Kidney tubule cell (primary cell): ENCODE measurements at regions not wholly inside any gene's neighbourhood (a gene's known extent, or its start where the extent isn't known, plus 50 kb on each side); places are given as distances from the start of the nearest gene placed in this dataset.
A peak's percentile ranks its signal among the peaks of the same experiment; 100 is the strongest.
"Not testable (repeated sequence)": the region's sequence is repeated elsewhere in the genome, so short reads cannot be mapped to it uniquely, and the experiment has no call there.

Experiments
- DNase-seq: peaks from one replicate; pipeline ENCODE4 v3.0.0-alpha.2; 2018; ENCODE audit warnings: low spot score

DNA sequence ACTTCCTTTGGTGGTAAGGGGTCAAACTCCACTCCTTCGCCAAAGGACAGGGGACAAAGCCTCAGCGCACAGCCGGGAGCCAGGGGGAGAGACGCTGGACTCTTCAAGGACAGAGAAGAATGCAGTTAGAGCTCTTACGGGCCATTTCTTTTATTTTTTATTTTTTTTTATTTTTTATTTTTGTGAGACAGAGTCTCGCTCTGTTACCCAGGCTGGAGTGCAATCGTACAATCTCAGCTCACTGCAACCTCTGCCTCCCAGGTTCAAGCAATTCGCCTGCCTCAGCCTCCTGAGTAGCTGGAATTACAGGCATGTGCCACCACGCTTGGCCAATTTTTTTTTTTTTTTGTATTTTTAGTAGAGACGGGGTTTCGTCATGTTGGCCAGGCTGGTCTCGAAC lies 93.2 kb upstream of the RPH3AL start, which contains the start of gene RFLNB:
Gene RFLNB, minus strand, starts transcription at position 101 of the 400 bp plus-strand sequence.
- not testable (repeated sequence) for DNase-seq

DNA sequence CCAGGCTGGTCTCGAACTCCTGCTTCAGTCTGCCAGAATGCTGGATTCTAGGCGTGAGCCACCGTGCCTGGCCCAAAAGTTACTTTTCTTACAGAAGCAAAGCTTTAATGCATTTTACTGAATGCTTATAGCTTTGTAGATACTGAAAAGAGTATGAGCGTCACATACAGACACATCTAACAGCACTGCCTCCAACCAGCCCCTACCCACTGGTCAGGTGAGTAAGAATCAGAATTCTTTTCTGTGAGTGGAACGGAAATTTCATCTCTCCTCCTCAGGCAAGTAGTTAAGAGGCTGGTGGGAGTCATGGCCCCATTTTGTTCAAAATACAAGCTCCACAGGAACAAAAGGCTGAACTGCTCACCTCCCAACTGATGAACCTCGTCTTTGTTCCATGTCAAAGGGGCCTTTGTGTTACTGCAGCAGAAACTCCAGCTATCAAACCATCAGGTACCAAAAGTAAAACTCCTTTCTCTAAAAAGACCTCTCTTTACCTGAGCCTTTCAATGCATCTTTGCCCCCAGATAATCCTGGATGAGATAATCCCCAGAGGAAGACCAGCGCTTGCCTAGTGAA lies 92.4 kb upstream of the RPH3AL start:
- DNase-seq = no peak

DNA sequence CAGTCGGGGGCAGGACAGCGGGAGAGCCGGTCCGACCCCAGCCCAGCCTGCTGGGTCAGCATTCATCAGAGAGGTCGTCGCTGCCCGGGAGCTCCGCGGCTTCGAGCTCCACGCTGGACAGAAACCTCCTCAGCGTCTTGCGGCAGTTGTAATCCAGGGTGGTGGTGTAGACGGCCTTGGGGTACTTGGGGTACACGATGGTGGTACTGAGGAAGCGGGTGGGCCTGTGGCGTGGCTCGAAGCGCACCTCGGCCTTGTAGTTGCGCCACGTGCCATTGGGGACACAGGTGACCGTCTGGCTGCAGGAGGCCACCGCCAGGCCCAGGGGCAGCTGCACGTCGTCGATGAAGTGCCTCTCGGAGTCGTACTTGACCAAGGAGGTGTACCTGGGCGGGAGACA lies 90.5 kb upstream of the RPH3AL start:
- no peak for DNase-seq

DNA sequence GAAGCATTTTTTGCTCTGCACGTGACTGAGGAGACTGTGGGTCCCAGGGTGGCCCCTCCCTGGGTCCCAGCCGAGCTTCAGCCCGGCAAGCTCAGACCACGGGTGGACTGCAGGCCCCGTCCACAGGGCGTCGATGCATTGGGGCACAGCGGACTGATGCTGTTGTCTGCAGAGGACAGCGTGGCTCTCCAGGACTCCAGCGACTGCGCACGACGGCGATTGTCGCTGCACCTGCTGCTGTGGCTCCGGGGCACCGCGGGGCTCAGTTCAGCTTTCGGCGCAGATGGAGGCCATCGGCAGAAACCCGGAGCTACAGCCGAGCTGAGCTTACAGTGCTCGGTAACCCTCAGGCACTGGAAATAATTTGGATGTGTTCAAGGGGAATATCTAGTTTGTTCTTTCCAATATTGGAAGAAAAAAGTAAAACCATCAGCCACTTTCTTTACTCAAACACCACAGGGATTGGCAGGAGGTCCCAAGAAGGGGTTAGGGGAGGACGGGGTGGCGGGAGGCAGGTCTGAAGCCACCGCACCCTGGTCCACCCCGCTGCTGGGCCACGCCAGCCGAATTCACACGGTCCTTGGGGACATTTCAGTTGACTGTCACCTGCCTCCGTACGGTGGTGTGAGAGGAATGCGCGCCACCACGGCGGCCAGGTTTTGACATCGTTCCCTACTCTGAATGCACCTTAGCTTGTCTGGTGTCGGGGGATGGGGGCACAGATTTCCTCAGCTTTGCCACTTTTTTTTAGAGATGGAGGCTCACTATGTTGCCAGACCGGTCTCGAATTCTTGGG lies 88.7 kb upstream of the RPH3AL start:
- DNase-seq = no peak

GRCh38 chr17:438191-438590 lies 85.6 kb upstream of the RPH3AL start:
- DNase-seq = no peak

DNA sequence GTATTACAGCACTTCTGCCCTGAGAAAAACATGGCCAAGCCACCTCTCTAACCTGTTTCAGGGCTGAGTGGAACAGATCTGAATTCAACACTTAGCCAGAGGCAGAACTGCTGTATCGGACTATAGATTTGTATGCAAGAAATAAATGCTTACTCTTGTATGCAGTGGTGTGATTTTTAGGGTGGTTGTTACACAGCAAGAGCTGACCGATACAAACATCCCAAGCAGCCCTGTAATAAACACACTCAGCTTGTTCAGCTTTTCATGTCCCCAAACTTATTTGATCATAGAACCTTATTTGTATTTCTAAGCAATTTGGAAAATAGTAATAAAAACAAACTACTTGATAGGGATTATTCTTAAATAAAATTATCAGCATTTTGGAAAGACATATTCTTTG lies 84.9 kb upstream of the RPH3AL start:
- no peak for DNase-seq

DNA sequence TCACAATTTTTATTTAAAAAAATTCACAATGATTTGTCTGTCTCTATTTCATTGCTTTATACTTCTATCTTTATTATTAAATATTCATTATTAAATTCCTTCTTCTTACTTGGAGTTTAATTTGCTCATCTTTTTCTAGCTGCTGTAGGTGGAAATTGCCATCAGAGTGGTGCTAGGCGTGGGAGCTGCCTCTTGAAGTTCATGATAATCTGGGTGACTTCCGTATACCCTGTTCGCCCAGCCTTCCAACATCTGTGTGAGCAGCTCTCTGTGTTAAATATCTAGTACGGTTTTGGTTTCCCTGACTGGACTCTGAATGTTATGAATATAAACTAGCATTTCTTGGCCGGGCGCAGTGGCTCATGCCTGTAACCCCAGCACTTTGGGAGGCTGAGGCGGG lies 84.0 kb upstream of the RPH3AL start:
- no peak for DNase-seq

DNA sequence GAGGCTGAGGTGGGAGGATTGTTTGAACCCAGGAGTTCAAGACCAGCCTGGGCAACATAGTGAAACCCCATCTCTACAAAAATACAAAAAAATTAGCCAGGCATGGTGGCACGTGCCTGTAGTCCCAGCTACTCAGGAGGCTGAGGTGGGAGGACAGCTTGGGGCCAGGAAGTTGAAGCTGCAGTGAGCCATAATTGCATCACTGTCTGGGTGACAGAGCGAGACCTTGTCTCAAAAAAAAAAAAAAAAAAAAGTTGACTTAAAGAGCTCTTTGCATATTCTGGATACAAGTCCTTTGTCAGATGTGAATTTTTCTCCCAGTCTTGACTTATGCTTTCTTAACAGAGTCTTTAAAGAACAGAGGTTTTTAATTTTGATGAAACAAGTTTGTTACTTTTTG lies 79.9 kb upstream of the RPH3AL start:
- not testable (repeated sequence) for DNase-seq

DNA sequence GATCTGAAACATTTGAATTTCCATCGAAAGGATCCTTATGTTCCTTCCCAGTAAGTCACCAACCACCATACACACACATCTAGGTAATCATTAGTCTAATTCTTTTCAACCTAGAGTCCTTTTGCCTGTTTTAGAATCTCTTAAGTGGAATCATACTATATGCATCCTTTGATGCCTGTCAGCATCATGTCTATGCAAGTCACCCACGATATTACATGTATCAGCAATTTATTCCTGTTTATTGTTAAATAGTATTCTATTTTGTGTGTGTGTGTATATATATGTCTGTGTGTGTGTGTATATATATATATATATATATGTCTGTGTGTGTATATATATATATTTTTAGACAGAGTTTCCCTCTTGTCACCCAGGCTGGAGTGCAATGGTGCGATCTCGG lies 78.9 kb upstream of the RPH3AL start:
- no peak for DNase-seq

GRCh38 chr17:429589-429988 lies 77.0 kb upstream of the RPH3AL start:
- DNase-seq = no peak

- no peak for DNase-seq
Measured at GRCh38 chr17:428414-428813, 75.8 kb upstream of the RPH3AL start.

DNA sequence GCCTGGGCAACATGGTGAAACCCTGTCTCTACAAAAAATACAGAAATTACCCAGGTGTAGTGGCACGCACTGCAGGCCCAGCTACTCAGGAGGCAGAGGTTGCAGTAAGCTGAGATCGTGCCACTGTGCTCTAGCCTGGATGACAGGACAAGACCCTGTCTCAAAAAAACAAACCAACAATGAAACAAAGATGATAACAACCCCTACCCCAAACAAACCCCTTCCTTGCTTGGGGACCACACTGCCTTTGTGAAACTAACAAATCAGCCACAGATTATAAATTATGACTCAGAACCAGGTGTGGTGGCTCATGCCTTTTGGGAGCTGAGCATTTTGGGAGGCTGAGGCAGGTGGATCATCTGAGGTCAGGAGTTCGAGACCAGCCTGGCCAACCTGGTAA lies 75.3 kb upstream of the RPH3AL start:
- no peak for DNase-seq

- DNase-seq = no peak
Measured at GRCh38 chr17:427327-427726, 74.7 kb upstream of the RPH3AL start.

- DNase-seq = no peak
Measured at GRCh38 chr17:422196-422930, 69.8 kb upstream of the RPH3AL start.

DNA sequence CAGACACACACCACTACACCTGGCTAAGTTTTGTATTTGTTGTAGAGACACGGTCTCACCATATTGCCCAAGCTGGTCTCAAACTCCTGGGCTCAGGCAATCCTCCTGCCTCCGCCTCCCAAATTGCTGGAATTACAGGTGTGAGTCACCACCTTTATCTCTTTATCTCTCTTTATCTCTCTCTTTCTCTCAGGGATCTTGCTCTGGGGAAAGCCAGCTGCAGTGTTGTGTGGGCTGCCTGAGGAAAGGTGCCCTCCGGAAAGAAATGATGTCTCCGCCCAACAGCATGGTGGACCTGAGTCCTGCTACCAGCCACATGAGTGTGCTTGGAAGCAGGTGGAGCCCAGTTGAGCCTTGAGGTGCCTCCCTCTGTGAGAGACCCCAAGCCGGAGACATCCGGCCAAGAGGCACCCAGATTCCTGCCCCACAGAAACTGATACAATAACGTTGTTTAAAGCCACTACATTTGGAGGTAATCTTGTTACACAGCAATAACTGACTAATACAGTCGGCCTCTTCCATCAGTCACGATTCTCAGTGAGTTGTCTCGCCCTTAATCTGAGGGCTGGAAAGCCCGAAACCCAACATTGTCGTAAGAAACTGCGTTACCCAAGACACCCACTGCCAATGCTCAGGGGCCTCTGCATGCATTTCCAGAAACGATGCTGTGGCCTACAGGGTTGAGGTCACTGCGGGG lies 68.0 kb upstream of the RPH3AL start:
- DNase-seq = no peak

- DNase-seq = no peak
Measured at GRCh38 chr17:419073-419735, 66.6 kb upstream of the RPH3AL start.

GRCh38 chr17:418421-418751 lies 65.8 kb upstream of the RPH3AL start:
- DNase-seq = no peak

DNA sequence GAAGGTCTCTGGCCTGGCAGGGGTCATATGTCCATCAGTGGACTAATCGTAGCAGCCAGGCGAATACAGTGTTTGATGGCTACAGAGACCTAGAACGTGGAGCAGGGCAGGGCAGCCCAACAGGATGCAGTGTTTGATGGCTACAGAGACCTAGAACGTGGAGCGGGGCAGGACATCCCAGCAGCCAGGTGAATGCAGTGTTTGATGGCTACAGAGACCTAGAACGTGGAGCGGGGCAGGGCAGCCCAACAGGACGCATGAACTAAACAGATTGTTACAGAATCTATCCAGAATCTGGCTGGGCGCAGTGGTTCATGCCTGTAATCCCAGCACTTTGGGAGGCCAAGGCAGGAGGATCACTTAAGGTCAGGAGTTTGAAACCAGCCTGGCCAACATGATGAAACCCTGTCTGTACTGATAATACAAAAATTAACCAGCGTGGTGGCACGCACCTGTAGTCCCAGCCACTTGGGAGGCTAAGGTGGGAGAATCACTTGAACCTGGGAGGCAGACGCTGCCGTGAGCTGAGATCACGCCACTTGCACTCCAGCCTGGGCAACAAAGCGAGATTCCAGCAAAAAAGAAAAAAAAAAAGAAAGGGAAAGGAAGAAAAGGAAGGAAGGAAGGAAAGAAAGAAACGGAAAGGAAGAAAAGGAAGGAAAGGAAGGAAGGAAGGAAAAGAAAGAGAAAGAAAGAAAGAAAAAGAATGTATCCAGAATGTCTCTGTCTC lies 65.2 kb upstream of the RPH3AL start:
- no peak for DNase-seq

GRCh38 chr17:416293-417206 lies 63.9 kb upstream of the RPH3AL start:
- DNase-seq = peak; percentile 65

GRCh38 chr17:413706-414380 lies 61.2 kb upstream of the RPH3AL start:
- no peak for DNase-seq
